Immature natural killer cell (primary cell): ENCODE measurements at regions not wholly inside any gene's neighbourhood (a gene's known extent, or its start where the extent isn't known, plus 50 kb on each side); places are given as distances from the start of the nearest gene placed in this dataset.

Experiments
- DNase-seq, 3 donors: peaks; one replicate each; pipeline ENCODE4 v3.0.0; 2022; ENCODE audit warnings: mixed read lengths in 1 of 3
- H3K27ac Mint-ChIP-seq, 6 donors: one replicate each; pipeline ENCODE4 v1.8.0; 2020; ENCODE audit warnings: mixed read lengths in 6 of 6, mild to moderate bottlenecking in 5 of 6, inconsistent platforms in 4 of 6, moderate library complexity in 3 of 6
- H3K27me3 Mint-ChIP-seq, 3 donors: one replicate each; pipeline ENCODE4 v1.8.0; 2020 to 2021; ENCODE audit warnings: low read depth in 3 of 3, mild to moderate bottlenecking in 3 of 3, mixed read lengths in 3 of 3, moderate library complexity in 3 of 3, inconsistent platforms in 1 of 3
- H3K36me3 Mint-ChIP-seq, 3 donors: one replicate each; pipeline ENCODE4 v1.8.0; 2020; ENCODE audit warnings: mixed read lengths in 3 of 3, inconsistent platforms in 2 of 3, mild to moderate bottlenecking in 2 of 3
- H3K4me1 Mint-ChIP-seq, 2 donors: one replicate each; pipeline ENCODE4 v1.8.0; 2020; ENCODE audit warnings: inconsistent platforms in 2 of 2, mild to moderate bottlenecking in 2 of 2, mixed read lengths in 2 of 2, moderate library complexity in 1 of 2
- H3K4me3 Mint-ChIP-seq, 5 donors: one replicate each; pipeline ENCODE4 v1.8.0; 2020; ENCODE audit warnings: mild to moderate bottlenecking in 5 of 5, mixed read lengths in 5 of 5, inconsistent platforms in 3 of 5, moderate library complexity in 3 of 5
- H3K9me3 Mint-ChIP-seq, 6 donors: one replicate each; pipeline ENCODE4 v1.8.0; 2020; ENCODE audit warnings: mild to moderate bottlenecking in 6 of 6, mixed read lengths in 6 of 6, inconsistent platforms in 4 of 6, moderate library complexity in 3 of 6

DNA sequence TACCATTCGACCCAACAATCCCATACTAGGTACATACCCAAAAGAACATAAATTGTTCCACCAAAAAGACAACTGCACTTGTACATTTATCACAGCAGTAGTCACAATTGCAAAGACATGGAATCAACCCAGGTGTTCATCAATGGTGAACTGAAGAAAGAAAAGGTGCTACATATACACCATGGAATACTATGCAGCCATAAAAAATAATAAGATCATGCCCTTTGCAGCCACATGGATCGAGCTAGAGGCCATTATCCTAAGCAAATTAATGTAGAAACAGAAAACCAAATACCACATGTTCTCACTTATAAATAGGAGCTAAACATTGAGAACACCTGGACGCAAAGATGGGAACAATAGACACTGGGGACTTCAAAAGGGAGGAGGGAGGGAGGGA, 79.3 kb upstream of the NEBL start:
- H3K4me3 Mint-ChIP-seq, result no peak overlapping the region
- DNase-seq, result no peak
- no peaks in the 10 kb centered on the region for H3K9me3 Mint-ChIP-seq
- H3K4me1 Mint-ChIP-seq, result no peaks in the 10 kb centered on the region
- no peaks in the 10 kb centered on the region for H3K36me3 Mint-ChIP-seq
- peaks cover 0 to 3% (median 0%) of the 10 kb centered on the region in 3 donors for H3K27me3 Mint-ChIP-seq
- no peak overlapping the region for H3K27ac Mint-ChIP-seq

DNA sequence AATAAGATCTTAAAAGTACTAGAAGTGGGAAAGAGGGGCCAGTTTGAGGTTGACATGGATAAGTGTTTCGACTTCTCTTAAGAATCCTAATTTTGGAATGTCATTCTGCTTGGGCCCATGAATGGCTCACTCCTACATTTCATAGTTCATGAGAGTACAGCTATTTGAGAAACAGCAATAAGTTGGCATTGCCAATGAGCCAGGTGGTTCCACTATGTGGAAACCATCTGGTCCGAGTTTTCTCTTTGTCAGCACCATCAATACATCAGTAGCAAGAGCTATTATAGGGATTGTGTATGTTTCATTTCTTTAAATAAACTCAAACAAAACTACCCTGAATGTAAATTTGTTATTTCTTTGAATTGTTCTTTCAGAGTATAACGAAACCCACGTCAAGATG, 78.1 kb upstream of the NEBL start:
- no peak overlapping the region for H3K4me3 Mint-ChIP-seq
- H3K36me3 Mint-ChIP-seq, result no peaks in the 10 kb centered on the region
- peaks cover 0 to 3% (median 0%) of the 10 kb centered on the region in 3 donors for H3K27me3 Mint-ChIP-seq
- no peaks in the 10 kb centered on the region for H3K4me1 Mint-ChIP-seq
- DNase-seq, result no peak
- H3K9me3 Mint-ChIP-seq, result no peaks in the 10 kb centered on the region
- no peak overlapping the region for H3K27ac Mint-ChIP-seq

DNA sequence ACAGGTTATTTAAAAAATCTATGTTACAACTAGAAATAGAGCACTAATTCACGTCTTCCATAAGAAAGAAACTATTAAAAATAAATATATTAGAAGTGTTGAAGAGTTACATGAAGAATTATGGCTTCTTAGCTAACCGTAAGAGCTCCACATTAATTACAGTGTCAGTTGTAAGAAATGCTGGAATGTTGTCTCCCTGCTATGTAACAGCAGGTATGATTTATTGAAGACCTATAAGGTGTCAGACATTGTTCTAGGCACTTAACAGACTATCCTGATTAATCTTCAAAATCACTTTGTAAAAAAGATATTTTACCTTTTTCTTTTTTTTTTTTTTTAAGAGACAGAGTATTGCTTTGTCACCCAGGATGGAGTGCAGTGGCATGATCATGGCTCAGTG, 75.8 kb upstream of the NEBL start:
- no peak overlapping the region for H3K4me3 Mint-ChIP-seq
- no peaks in the 10 kb centered on the region for H3K9me3 Mint-ChIP-seq
- no peaks in the 10 kb centered on the region for H3K4me1 Mint-ChIP-seq
- DNase-seq, result no peak
- peaks cover 0 to 2% (median 0%) of the 10 kb centered on the region in 3 donors for H3K27me3 Mint-ChIP-seq
- H3K36me3 Mint-ChIP-seq, result no peaks in the 10 kb centered on the region
- no peak overlapping the region for H3K27ac Mint-ChIP-seq

DNA sequence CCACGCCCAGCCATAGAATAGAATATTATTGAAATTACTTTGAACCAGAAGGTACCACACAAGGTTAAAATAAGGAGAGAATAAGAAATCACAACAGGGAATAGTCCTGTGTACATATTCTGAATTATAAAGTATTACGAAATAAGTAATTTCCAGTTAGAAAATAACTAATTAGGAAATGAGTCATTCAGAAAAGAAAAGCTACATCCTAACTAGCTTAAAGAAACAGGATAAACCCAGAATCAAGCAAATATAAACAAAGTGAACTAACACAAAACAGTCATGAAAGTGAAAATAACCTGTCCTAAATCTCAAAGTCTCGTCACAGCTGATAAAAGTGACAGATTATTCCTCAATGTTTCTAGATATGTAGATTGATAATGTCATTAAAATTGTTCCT, 74.8 kb upstream of the NEBL start:
- no peak for DNase-seq
- H3K4me1 Mint-ChIP-seq, result no peaks in the 10 kb centered on the region
- H3K9me3 Mint-ChIP-seq, result peaks cover 0 to 2% (median 0%) of the 10 kb centered on the region in 6 donors
- no peak overlapping the region for H3K27ac Mint-ChIP-seq
- H3K4me3 Mint-ChIP-seq, result no peak overlapping the region
- no peaks in the 10 kb centered on the region for H3K36me3 Mint-ChIP-seq
- H3K27me3 Mint-ChIP-seq, result no peaks in the 10 kb centered on the region

DNA sequence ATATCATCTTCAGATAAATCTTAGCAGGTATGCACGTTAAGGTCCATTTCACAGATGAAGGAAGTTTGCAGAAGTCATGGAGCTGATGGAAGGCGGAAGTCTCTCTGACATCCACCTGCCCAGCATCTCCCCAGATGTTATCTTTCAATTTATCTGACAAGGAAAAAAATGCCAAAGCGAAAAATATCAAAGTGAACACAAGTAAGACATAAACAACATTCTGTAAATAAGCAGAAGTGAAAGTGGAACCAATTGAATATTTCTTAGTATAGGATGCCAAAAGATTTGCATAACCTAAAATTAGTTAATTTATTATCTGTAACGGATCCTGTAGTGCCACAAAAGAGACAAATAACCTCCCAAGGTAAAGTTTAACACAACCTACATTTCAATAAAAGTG, 73.6 kb upstream of the NEBL start:
- DNase-seq, result no peak
- Mint-ChIP-seq H3K9me3 (peaks cover 0 to 2% (median 0%) of the 10 kb centered on the region in 6 donors), H3K27me3 (no peaks in the 10 kb centered on the region), H3K4me3 (no peak overlapping the region), H3K4me1 (no peaks in the 10 kb centered on the region), H3K27ac (no peak overlapping the region), H3K36me3 (no peaks in the 10 kb centered on the region)

DNA sequence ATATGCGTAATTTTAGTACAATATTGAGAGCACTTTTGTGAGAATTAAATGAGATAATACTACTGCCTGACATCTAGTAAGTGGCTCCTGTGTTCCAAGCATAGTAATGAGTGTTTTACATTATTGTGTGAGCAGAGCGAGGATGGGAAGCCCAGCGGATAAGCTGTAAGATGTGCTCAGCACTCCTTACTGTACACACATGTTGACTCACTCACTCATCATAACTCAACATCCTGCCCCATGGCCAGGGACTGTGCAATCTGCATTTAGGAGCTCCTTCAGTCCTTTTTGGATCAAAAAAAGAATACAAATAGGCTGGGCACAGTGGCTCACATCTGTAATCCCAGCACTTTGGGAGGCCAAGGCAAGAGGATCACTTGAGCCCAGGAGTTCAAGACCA, 72.9 kb upstream of the NEBL start:
- peaks cover 0 to 2% (median 0%) of the 10 kb centered on the region in 6 donors for H3K9me3 Mint-ChIP-seq
- no peak overlapping the region for H3K27ac Mint-ChIP-seq
- H3K4me1 Mint-ChIP-seq, result no peaks in the 10 kb centered on the region
- H3K27me3 Mint-ChIP-seq, result peaks cover 0 to 1% (median 0%) of the 10 kb centered on the region in 3 donors
- no peak overlapping the region for H3K4me3 Mint-ChIP-seq
- H3K36me3 Mint-ChIP-seq, result no peaks in the 10 kb centered on the region
- DNase-seq, result no peak

DNA sequence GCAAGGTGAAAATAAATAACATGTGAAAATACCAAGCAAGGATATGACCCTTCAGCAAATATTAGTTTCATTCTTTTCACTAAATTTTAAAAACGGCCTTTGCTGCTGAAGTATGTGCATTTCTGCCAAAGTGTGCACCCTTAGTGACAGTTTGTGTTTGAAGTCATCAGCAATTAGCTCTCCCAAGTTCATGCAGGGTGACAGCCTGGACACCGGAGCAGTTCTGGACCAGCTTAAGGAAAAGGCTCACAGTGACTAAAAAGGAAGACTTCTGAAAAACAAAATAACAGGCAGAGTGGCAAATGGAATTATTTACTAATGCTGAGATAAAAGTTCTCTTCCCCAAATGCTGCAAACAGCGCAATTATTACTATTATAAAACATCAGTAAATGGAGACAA, 69.3 kb upstream of the NEBL start:
- Mint-ChIP-seq H3K4me1 (no peaks in the 10 kb centered on the region), H3K27me3 (peaks cover 0 to 2% (median under 1%) of the 10 kb centered on the region in 3 donors), H3K9me3 (peaks cover 0 to 2% (median 0%) of the 10 kb centered on the region in 6 donors), H3K36me3 (no peaks in the 10 kb centered on the region), H3K27ac (no peak overlapping the region), H3K4me3 (no peak overlapping the region)
- DNase-seq, result no peak

GRCh38 chr10:20963721-20964595, 66.8 kb upstream of the NEBL start:
- H3K36me3 Mint-ChIP-seq, result no peaks in the 10 kb centered on the region
- no peak overlapping the region for H3K27ac Mint-ChIP-seq
- no peak for DNase-seq
- peaks cover under 1 to 2% (median 2%) of the 10 kb centered on the region in 3 donors for H3K27me3 Mint-ChIP-seq
- no peaks in the 10 kb centered on the region for H3K4me1 Mint-ChIP-seq
- H3K9me3 Mint-ChIP-seq, result peaks cover 0 to 2% (median 0%) of the 10 kb centered on the region in 6 donors
- no peak overlapping the region for H3K4me3 Mint-ChIP-seq

DNA sequence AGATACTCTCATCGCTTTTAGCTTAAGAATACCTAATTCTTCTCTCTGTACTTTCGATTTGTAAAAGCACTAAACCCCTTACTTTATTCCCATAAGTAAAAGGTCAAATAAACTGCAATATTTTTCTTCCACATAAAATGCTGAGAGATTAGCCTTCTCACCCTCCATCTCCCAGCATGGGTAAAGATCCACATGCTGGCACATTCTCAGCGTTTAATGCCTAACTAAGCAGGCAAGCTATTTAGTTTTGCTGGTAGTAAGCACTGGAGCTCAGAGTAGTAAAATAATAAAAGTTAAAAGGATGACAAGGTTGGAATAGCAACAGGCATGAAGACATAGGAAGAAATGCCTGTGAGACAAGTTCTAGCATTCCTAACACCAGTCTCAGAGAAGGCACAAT, 65.9 kb upstream of the NEBL start:
- Mint-ChIP-seq H3K27ac (no peak overlapping the region), H3K27me3 (peaks cover 2% of the 10 kb centered on the region in 3 donors)
- no peak for DNase-seq

GRCh38 chr10:20962165-20962564, 65.1 kb upstream of the NEBL start:
- Mint-ChIP-seq H3K27me3 (peaks cover 2% of the 10 kb centered on the region in 3 donors), H3K4me1 (no peaks in the 10 kb centered on the region), H3K4me3 (no peak overlapping the region), H3K36me3 (no peaks in the 10 kb centered on the region), H3K27ac (no peak overlapping the region), H3K9me3 (no peaks in the 10 kb centered on the region)
- no peak for DNase-seq

More for the DNA sequence above, 65.9 kb upstream of the NEBL start:
- H3K9me3 Mint-ChIP-seq, result peaks cover 0 to 2% (median 0%) of the 10 kb centered on the region in 6 donors
- no peak overlapping the region for H3K4me3 Mint-ChIP-seq
- no peaks in the 10 kb centered on the region for H3K36me3 Mint-ChIP-seq
- H3K4me1 Mint-ChIP-seq, result no peaks in the 10 kb centered on the region

DNA sequence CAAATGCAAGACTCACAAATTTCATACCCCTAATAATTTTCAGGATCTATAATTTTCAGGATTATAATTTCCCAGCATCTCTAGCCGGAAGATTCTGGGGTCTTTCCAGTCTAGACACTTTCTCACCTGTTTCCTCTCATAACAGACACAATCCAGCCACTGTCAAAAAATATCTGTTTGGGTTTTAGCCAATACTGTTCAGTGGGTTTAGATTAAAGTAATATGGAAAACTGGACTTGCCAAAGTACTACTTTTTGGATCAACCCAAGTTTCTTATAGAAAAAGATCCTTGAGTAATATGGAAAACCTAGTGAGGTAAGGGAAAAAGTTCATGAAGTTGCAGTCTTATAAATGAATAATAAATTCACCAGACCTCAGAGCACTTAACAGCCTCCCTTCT, 62.1 kb upstream of the NEBL start:
- no peak overlapping the region for H3K4me3 Mint-ChIP-seq
- no peaks in the 10 kb centered on the region for H3K36me3 Mint-ChIP-seq
- H3K27me3 Mint-ChIP-seq, result peaks cover 0 to 2% (median 2%) of the 10 kb centered on the region in 3 donors
- no peaks in the 10 kb centered on the region for H3K9me3 Mint-ChIP-seq
- H3K27ac Mint-ChIP-seq, result no peak overlapping the region
- DNase-seq, result no peak
- H3K4me1 Mint-ChIP-seq, result no peaks in the 10 kb centered on the region

GRCh38 chr10:20958764-20959163, 61.7 kb upstream of the NEBL start:
- H3K27ac Mint-ChIP-seq, result no peak overlapping the region
- H3K9me3 Mint-ChIP-seq, result no peaks in the 10 kb centered on the region
- no peaks in the 10 kb centered on the region for H3K36me3 Mint-ChIP-seq
- H3K4me3 Mint-ChIP-seq, result no peak overlapping the region
- H3K27me3 Mint-ChIP-seq, result peaks cover 0 to 2% (median 2%) of the 10 kb centered on the region in 3 donors
- no peak for DNase-seq
- no peaks in the 10 kb centered on the region for H3K4me1 Mint-ChIP-seq

DNA sequence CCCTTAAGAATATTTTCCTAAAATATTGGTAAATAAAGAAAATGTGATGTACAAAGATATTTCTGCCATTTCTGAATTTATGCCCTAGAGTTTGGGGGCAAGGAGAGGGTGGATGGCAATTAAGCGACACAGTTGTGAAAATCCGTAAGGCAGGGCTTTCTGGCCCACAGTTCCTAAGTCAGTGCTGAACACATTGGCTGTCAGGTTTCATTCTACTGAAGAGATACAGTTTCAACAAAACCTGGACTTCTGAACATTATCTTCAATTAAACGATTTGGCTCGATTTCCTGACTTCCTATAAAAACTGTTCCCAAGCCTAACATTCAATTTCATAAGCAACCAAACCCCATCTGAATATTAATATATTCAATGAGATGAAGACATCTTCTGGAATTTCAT, 61.1 kb upstream of the NEBL start:
- peaks cover 0 to 2% (median 2%) of the 10 kb centered on the region in 3 donors for H3K27me3 Mint-ChIP-seq
- H3K9me3 Mint-ChIP-seq, result no peaks in the 10 kb centered on the region

DNA sequence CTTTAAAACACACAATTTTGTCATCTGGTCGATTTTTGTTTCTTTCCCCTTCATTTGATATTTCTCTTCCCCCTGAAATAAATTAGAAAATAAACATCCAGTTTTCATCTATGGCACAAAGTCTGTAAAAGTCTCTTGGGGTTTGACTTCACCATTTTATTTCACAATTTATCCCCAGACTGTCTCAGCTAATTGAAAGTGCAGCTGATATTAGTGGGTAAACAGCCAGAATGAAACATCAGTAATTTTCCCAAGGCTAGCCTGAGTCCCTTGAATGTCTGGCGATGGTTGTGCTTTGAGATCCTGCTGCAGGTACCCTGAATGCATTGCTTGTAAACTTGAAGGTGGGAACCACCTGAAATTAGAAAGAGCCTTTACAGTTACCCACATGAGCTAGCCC, 60.6 kb upstream of the NEBL start:
- peaks cover 0 to 2% (median 2%) of the 10 kb centered on the region in 3 donors for H3K27me3 Mint-ChIP-seq
- no peaks in the 10 kb centered on the region for H3K9me3 Mint-ChIP-seq
- H3K4me1 Mint-ChIP-seq, result no peaks in the 10 kb centered on the region
- no peaks in the 10 kb centered on the region for H3K36me3 Mint-ChIP-seq
- H3K4me3 Mint-ChIP-seq, result no peak overlapping the region
- H3K27ac Mint-ChIP-seq, result no peak overlapping the region
- DNase-seq, result no peak

More for the DNA sequence above, 61.1 kb upstream of the NEBL start:
- Mint-ChIP-seq H3K4me3 (no peak overlapping the region), H3K27ac (no peak overlapping the region), H3K36me3 (no peaks in the 10 kb centered on the region), H3K4me1 (no peaks in the 10 kb centered on the region)
- no peak for DNase-seq

DNA sequence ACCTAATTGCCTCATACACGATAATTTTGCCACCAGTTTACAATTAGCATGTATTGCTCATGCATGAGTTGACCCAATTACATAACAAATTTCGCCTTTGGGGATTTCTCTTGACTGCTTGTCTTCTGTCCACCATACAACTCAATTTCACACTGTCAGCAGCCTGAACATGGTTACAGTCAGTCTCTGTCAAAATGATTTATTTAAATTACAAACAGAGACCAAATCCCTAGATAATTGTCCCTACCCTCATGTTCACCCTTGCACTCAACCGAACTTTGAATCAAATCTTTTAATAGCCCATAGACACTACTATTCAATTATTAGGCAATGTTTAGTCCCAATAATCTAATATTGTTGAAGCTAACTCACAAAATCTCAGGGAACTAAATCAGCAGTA, 59.7 kb upstream of the NEBL start:
- no peak for DNase-seq
- no peak overlapping the region for H3K4me3 Mint-ChIP-seq
- no peaks in the 10 kb centered on the region for H3K36me3 Mint-ChIP-seq
- H3K27ac Mint-ChIP-seq, result no peak overlapping the region
- H3K9me3 Mint-ChIP-seq, result no peaks in the 10 kb centered on the region
- peaks cover 0 to 2% (median 2%) of the 10 kb centered on the region in 3 donors for H3K27me3 Mint-ChIP-seq
- no peaks in the 10 kb centered on the region for H3K4me1 Mint-ChIP-seq
